GM19455 (cell line): ENCODE measurements at regions not wholly inside any gene's neighbourhood (a gene's known extent, or its start where the extent isn't known, plus 50 kb on each side); places are given as distances from the start of the nearest gene placed in this dataset.
"Not testable (repeated sequence)": the region's sequence is repeated elsewhere in the genome, so short reads cannot be mapped to it uniquely, and the experiment has no call there.

Source experiments
- ATAC-seq: cut with Tn5 transposase; IDR thresholded peaks from one replicate; pipeline ENCODE4 v1.9.1; 2021; ENCODE audit not compliant: unreplicated experiment

DNA sequence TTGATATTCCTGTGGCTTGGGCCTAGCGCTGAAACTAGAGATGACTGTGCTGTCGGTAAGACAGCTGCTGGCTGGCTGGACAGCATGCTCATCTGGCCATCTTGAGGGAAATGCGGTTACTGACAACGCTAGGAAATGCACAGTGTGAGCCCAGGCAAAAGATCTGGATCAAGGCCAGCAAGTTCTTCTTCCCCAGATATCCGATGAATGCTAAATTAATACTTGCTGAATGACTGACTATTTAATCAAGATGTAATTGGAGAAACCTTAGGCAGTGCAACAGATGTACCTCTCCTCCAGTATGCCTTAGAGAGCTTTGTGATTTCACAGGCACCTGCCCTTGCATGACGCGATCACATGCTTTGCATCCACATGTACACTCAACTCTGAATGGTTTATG, 659.1 kb downstream of the EFNA5 start:
- no peak for ATAC-seq

DNA sequence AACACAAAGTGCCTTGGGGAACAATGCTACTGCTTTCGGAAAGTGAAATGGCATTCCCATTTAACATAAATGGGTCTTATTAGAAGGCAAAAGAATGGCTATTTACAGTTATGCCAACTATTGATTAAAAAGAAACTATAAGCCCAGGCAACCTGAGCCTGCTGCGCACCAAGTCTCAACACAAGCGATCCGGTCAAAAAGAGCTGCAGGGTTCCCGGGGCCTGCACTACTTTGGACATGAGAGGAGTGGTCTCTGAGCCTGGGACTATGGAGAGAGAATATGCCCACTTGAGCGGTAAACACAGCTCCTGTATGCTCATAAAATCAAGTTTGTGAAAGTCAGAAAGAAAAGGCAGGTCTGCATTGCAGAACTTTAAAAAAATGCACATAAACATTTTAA, 660.7 kb downstream of the EFNA5 start:
- no peak for ATAC-seq

DNA sequence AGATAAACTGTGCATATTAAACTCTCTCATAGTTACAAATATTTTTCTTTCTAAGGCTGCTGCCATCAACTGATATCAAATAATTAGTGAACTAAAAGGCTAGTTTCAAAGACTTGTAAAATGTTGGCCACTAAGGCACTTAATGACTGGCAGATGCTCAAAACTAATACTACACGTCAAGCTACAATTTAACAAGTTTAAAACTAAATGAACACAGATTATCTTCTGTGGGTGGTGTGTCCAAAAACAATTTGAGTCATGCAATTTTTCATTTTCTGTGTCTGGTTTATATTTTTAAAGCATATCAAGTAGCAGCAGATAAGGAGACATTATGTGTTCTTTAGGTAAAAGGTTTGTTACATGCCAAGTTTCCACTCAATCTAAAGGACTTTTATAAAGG, 665.1 kb downstream of the EFNA5 start:
- no peak for ATAC-seq

DNA sequence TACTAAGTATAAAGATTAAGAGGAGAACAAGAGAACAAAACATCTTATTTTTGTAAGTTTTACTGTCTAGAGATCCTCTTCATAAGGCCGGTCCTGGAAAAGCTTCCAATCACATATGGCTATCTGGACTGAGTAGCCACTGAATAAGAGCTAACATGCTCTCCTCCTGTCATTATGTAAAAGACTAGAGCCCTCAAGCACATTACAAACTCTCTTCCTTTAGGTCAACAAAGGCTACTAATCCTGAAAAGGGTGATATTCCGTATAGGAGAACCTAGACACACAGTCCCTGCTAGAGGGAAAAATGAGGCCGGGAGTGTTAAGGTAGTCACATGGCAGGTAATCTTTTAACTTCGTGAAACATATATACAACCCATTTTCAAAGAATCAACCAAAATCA, 665.6 kb downstream of the EFNA5 start:
- ATAC-seq, result no peak

DNA sequence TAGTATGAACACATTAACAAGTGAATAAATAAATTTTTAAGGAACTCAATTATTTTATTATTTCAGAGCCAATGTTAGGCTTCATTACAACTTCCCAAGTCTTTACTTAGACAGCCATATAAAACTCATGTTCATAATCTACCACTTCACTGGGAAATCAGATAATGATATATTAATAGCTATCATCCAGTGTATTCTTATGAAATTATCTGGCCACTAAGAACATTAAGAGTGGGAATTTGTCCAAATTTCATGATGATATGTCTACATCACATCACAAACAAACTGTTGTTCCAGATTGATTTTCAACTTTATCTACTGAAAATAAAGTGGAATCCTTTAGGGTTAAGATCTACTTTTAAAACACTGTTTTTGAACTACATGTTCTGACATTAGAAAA, 668.6 kb downstream of the EFNA5 start:
- no peak for ATAC-seq

DNA sequence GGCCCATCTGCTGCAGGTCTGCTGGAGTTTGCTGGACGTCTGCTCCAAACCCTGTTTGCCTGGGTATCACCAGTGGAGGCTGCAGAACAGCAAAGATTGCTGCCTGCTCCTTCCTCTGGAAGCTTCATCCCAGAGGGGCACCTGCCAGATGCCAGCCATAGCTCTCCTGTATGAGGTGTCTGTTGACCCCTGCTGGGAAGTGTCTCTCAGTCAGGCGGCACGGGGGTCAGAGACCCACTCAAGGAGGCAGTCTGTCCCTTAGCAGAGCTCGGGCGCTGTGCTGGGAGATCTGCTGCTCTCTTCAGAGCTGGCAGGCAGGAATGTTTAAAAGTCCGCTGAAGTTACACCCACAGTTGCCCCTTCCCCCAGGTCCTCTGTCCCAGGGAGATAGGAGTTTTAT, 671.2 kb downstream of the EFNA5 start:
- ATAC-seq, result not testable (repeated sequence)

DNA sequence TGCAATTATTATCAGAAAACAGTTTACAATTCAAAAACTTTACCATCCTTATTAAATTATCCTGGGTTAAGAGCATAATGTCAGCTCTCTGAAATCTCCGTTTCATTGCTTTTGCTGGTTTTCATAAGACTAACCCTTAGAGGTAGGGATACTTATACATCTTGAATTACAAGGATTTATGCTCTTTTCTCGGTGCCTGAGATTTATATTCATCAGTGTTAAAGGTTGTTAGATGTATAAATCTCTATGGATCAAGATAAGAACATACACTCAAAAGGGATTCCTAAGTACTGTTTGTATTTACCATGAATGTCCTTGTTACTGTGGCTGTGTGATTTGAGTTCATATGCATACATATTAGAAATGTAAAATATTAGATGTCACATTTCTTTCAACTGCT, 684.7 kb downstream of the EFNA5 start:
- ATAC-seq, result no peak

DNA sequence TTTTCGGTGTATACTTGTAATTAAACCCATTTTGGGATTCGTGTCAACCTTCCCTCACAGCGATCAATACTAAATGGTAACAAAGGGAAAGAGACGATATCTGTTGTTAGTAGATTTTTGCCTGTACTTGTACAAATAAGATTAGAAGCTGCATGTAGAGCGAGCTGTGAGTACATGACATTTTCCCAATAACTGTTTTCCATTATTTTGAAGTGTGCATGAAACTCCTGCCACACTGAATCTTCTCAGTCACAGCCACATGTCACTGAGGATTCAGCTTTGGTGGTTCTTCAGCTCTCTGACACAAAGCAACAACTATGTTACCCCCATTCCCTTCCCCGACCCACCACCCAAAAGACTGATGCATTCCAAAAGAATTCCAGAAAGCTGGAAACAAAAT, 685.6 kb downstream of the EFNA5 start:
- ATAC-seq, result no peak

DNA sequence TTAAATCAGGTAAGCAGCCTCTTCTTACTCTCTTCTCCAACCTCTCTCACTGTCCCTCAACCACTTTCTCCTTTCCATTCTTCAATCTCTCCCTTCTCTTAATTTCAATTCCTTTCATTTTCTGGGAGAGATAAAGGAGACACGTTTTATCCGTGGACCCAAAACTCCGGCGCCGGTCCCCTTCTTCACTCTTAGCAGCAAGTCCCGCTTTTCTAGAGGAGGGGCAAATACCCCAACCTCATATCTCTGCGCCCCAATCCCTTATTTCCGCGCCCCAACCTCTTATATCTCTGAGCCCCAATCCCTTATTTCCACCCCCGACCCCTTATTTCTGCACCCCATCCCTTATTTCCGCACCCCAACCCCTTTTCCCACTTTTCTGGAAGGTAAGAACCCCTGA, 691.6 kb downstream of the EFNA5 start:
- not testable (repeated sequence) for ATAC-seq

DNA sequence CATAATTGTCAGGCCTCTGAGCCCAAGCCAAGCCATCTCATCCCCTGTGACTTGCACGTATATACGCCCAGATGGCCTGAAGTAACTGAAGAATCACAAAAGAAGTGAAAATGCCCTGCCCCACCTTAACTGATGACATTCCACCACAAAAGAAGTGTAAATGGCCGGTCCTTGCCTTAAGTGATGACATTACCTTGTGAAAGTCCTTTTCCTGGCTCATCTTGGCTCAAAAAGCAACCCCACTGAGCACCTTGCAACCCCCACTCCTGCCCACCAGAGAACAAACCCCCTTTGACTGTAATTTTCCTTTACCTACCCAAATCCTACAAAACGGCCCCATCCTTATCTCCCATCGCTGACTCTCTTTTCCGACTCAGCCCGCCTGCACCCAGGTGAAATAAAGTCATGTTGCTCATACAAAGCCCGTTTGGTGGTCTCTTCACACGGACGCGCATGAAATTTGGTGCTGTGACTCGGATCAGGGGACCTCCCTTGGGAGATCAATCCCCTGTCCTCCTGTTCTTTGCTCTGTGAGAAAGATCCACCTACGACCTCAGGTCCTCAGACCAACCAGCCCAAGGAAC, 692.1 kb downstream of the EFNA5 start:
- ATAC-seq, result not testable (repeated sequence)

DNA sequence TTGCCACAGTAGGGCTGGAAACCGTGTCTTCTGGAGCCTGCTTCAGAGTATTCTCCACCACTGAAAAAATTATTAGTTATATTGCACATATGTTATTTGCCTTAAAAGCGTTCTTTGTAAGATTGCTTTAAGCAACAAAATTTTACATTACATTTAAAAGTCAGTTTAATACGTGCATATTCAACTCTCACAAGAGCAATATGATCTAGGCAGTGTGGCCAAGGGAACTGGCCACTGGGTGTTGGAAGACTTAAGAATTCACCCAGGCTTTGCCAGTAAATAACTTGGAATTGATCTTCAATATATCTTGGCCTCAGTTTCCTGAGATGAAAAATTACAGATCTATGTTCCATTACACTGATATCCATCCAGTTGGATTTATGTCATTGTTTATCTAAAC, 694.4 kb downstream of the EFNA5 start:
- no peak for ATAC-seq

DNA sequence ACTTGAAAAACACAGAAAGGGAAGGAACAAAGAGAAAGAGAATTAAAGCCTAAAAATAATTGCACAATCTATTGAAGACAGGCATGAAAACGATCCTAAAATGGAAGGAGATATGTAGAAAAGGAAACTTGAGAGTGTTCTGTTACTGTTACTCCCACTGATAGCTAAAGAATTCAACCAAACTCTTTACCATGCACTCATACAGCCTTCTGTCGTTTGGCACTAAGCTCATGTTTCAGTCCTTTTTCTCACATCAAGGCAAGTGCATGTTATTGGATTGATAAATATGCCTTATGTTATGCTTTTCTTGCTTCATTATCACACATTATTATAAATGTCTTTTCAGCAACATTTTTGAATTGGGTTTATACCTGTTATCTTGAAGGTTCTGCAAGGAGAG, 696.5 kb downstream of the EFNA5 start:
- no peak for ATAC-seq

DNA sequence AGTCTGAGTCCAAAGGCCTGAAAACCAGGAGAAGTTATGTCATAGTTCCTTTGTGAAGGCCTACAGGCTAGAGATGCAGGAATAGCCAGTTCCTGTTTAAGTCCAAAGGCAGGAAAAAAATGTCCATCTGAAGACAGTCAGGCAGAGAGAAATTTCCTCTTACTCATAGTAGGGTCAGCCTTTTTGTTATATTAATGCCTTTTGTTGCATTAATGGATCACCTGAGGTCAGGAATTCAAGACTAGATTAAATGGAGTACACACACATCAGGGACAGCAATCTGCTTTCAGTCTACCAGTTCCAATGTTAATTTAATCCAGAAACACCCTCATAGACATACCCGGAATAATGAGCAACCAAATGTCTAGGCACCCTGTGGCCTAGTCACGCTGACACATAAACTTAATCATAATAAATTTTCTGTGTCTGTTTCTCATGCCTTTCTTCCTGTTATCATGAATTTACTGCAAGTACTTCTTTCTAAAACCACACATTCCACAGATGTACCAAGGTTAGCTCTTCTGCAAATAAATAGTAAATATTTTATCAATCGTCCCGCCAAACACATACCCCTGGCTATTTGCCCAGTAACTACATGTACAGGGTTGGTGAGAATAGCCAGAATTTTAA, 703.9 kb downstream of the EFNA5 start:
- no peak for ATAC-seq

DNA sequence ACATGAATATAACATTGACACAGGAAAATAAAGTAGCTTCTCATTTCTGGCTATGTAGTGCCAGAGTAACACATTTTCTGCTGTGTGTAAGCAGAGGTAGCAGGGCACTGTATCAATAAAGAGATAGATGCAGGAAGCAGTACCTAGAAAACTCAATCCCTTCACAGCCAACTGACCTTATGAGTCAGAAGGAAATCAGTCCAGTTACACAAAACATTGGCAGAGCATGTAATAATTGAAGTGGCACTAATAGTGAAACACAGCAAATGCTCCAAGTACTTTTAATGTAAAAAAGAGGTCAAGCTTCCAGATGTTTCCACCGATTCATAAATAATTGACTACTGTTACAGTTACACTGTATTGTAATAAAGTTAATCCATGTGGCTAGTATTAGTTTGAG, 706.6 kb downstream of the EFNA5 start:
- no peak for ATAC-seq

DNA sequence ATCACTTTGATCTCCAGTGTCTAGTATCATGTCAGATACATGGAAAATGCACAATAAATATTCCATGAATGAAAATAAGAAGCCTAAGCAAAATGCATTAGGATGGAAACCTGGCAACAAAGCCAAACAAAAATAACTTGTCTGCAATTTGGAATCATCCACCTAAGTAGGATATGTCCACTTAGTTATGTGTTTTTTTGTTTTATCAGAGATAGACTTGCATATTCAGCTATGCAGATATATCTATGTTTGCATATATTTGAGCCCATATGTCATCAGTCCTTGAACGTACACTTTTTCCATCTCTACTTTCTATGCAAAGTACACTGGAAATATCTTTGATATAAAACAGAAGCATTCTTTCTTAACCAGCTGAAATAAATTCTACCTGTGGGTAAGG, 707.1 kb downstream of the EFNA5 start:
- ATAC-seq, result no peak

DNA sequence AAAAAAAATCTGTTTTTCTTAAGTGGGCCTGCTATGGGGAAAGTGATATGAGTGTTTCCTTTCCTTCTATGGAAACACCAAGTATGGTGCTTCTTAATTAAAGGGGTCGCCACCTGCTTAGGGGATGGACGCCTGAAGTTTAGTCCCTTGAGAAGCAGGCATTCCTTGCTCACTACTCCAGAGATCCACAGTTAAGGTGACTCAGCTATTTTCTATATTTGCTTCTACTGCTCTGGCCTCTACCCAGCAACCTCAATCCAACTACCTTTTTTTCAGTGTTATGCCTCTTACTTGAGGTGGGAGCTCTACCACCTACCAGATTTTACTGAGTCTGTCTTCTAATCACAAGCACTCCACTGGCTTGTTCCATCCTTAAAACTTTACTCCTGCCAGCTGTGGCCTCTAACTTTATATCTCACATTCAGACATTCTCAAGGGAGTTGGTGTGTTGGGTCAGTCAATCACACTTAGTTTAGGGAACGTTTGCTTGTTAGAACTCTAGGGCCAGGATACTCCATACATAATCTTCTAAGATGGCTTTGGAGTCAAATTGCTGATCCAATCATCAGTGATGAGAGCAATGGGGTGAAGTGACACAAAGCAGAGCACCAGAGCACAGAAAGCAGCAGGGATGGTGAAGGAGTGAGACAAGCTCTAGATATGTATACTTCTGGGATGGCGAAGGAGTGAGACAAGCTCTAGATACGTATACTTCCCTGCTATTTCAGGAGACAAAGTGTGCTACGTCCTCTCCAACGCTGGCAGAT, 708.1 kb downstream of the EFNA5 start:
- no peak for ATAC-seq

DNA sequence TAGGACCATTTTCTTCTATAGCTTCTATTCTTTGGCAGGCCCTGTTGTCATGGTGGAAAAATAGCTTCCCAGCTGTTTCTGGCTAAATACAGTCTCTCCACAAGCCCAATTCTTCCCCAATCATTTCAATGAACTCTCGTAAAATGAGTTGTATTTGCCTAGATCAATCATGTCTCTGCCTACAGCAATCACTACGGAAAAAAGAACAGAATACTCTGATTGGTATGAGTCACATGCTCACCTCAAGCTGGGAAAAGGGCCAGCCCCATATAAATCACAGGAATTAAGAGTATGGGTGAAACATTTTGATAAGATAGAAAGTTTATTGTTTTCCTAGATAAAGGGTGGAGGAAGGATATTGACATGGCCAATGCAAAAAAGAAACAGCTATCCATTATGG, 711.4 kb downstream of the EFNA5 start:
- no peak for ATAC-seq

DNA sequence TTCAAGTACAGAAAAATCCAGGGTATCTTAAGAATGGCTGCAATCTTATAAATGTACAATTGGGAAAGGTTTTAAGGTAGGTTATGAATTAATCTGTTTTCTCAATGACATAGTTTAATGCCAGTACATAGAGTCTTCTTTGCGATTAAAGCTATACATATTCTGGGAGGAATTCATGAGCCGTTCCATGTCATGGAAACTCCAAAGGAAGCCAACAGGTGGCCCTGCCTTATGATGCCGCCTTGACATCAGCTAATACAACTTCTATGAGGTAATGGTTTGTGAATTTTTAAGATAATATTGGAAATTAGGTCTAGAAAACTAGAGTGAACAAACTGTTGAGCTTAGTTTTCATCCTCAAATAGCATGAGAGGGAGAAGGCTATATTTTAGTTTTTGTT, 713.4 kb downstream of the EFNA5 start:
- no peak for ATAC-seq

DNA sequence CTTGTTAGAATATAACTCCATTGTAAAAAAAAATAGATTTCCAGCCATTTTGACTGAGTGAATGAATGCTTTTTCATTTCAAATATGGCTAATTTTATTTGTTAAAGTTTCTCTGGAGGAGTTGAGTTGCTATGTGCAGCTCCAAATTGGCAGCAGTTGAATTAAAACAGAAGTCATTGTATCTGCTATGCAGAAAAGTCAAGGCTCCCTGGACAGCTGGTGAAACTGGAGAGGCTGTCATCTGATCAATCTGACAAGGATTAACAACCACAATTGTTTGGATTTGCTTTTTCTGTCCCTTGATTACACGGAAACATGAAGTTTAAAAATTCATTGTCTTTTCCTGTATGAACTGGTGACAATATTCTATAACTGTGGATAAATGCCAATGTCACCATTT, 713.9 kb downstream of the EFNA5 start:
- ATAC-seq, result no peak

DNA sequence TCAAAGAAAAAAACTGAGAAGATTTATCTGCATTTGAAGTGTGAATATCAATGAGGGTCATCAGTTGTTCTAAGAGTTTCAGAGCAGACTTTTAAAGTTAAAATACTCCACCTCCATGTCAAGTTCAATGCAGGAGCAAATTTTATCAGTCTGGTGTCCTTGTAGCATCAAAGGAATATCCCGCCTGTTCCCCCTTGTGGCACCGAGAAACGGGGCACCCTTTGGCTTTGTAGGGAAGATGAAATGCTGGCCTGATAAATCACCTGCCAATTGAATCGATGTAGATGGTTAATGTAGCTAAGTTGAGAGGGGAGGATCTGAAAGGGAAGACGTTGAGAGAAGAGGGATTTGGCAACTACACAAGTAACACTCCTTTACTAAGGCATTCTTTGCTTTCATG, 714.5 kb downstream of the EFNA5 start:
- ATAC-seq, result no peak

DNA sequence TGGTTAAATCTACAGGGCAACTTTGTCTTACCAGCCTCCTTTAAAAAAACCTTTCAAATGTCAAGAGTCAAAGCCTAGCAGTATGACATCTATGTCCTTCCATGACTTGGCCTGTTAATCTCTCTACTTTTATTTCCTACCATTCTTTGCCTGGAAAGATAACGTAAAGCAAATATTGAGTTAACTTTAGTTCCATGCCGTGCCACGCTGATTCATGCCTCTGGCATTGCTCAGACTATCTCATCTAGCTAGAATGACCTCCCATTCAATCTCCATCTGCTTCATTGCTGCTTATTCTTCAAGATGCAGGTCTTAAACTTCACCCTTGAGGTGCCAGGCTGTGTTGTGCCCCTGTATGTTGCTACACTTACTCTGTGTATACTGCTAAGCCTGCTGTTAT, 729.8 kb downstream of the EFNA5 start:
- ATAC-seq, result no peak

DNA sequence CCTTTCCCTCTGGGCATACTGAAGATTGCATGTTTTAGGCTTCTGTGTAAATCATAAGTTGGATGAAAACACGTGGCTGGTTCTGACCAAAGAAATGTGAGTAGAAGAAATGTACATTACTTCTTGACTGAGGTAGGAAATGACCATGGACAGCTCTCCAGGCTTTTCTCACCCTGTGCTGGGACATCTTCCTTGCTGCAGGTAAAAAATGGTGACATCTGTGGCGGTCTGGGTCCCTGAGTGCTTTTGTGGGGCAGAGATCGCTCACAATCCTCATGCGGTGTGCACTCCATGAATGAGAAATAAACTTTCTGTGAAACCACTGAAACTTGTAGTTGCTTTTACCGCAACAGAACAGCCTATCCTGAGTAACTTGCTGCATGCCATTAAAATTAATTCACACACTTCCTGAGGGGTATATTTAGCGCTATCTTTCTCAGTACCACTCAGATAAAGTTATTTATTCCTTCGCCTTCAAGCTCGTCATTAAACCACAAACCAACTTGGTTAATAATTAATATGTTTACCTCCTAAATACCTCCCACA, 730.4 kb downstream of the EFNA5 start:
- ATAC-seq, result no peak
